Naive B cell (primary cell): ENCODE measurements at regions not wholly inside any gene's neighbourhood (a gene's known extent, or its start where the extent isn't known, plus 50 kb on each side); places are given as distances from the start of the nearest gene placed in this dataset.

Experiments used
- ATAC-seq, 2 donors: fragments of 150-1000 bp; cut with Tn5 transposase; 2 replicates each; pipeline ENCODE4 v1.10.0; 2021; ENCODE audit warnings: low read depth in 2 of 2, mild to moderate bottlenecking in 2 of 2, moderate library complexity in 2 of 2
- DNase-seq: peaks from one replicate; pipeline ENCODE4 v3.0.0; 2022
- H3K27ac Mint-ChIP-seq, 6 donors: one replicate each; pipeline ENCODE4 v1.8.0; 2020 to 2022; ENCODE audit warnings: mild to moderate bottlenecking in 6 of 6, mixed read lengths in 6 of 6, moderate library complexity in 5 of 6, inconsistent platforms in 2 of 6
- H3K27me3 Mint-ChIP-seq, 3 donors: one replicate each; pipeline ENCODE4 v1.8.0; 2021 to 2022; ENCODE audit warnings: mixed read lengths in 3 of 3, mild to moderate bottlenecking in 1 of 3
- H3K36me3 Mint-ChIP-seq, 2 donors: one replicate each; pipeline ENCODE4 v1.8.0; 2020 to 2022; ENCODE audit warnings: mixed read lengths in 2 of 2, inconsistent platforms in 1 of 2, mild to moderate bottlenecking in 1 of 2
- H3K4me1 Mint-ChIP-seq, 3 donors: one replicate each; pipeline ENCODE4 v1.8.0; 2020 to 2022; ENCODE audit warnings: mixed read lengths in 3 of 3, inconsistent platforms in 1 of 3, mild to moderate bottlenecking in 1 of 3, moderate library complexity in 1 of 3
- H3K4me3 Mint-ChIP-seq, 8 donors: one replicate each; pipeline ENCODE4 v1.8.0; 2020 to 2022; ENCODE audit warnings: mild to moderate bottlenecking in 8 of 8, mixed read lengths in 8 of 8, moderate library complexity in 8 of 8, inconsistent platforms in 2 of 8
- H3K9me3 Mint-ChIP-seq, 7 donors: one replicate each; pipeline ENCODE4 v1.8.0; 2020 to 2022; ENCODE audit warnings: mixed read lengths in 7 of 7, mild to moderate bottlenecking in 5 of 7, inconsistent platforms in 2 of 7, moderate library complexity in 1 of 7

DNA sequence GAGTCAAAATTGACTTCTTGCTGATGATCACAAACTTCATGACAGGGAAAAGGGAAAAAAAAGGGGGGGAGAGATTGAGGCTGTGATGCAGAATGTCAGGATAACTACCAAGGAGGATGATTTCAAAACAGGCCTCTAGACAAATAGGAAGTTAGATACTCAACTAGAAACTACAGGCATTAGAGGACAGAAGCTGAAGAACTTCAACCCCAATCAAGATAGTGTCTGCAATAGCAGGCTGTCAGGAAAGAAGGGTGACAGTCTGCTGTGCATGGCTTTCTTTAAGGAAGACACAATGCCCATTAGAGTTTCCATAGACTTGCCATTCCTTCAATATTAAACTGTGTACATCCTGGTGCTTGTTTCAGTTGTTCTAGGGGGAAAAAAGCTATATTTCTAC is 257.2 kb downstream of the TTLL7 start:
- Mint-ChIP-seq H3K4me1 (peaks cover 7 to 24% (median 12%) of the 10 kb centered on the region in 3 donors), H3K27ac (no peak overlapping the region), H3K36me3 (no peaks in the 10 kb centered on the region), H3K9me3 (peaks cover 0 to 4% (median 0%) of the 10 kb centered on the region in 7 donors), H3K27me3 (no peaks in the 10 kb centered on the region), H3K4me3 (no peak overlapping the region)
- DNase-seq (no peak), ATAC-seq (no peak)

DNA sequence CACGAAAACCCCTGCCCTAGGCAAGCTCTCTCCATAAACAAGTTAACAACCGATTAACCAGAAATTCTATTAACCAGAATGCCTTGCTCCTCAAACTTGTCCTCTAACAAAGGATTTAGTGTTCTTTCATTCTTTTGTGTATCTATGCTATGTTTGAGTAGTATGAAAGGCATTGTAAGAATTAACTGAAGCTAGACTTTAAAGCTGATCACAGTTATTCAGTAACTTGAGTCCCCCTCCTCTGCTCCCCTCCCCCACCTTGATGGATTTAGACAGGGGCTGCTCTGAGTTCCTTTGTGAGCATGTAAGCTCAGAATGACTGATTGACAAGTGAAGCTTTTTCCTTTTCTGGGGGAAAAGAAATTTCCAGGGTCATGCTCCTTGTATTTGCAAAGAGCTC is 257.6 kb downstream of the TTLL7 start:
- Mint-ChIP-seq H3K36me3 (no peaks in the 10 kb centered on the region), H3K4me3 (no peak overlapping the region), H3K9me3 (peaks cover 0 to 4% (median 0%) of the 10 kb centered on the region in 7 donors), H3K4me1 (peaks cover 3 to 20% (median 8%) of the 10 kb centered on the region in 3 donors), H3K27ac (no peak overlapping the region), H3K27me3 (no peaks in the 10 kb centered on the region)
- no peak for DNase-seq
- no peak for ATAC-seq

DNA sequence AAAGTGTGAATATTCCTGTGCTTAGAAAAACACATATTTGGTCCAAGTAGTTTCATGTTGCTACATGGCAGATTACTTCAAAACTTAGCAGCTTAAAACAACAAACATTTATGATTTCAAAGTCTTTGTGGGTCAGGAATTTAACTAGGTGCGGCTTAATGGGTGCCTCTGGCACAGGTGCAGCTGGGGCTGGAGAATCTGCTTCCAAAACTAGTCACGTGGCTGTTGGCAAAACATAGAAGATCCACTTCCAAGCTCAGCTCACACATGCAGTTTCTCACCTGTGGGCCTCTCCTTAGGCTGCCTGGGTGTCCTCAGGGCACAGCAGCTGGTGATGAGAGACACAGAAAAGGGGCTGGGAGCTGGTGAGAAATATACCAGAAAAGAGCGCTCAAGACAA is 263.4 kb downstream of the TTLL7 start:
- Mint-ChIP-seq H3K4me3 (no peak overlapping the region), H3K27me3 (peaks cover 0 to 13% (median 7%) of the 10 kb centered on the region in 3 donors), H3K4me1 (no peaks in the 10 kb centered on the region), H3K9me3 (peaks cover 0 to 4% (median 0%) of the 10 kb centered on the region in 7 donors), H3K27ac (no peak overlapping the region), H3K36me3 (peaks cover 0 to 4% of the 10 kb centered on the region in 2 donors)
- ATAC-seq (no peak), DNase-seq (no peak)

DNA sequence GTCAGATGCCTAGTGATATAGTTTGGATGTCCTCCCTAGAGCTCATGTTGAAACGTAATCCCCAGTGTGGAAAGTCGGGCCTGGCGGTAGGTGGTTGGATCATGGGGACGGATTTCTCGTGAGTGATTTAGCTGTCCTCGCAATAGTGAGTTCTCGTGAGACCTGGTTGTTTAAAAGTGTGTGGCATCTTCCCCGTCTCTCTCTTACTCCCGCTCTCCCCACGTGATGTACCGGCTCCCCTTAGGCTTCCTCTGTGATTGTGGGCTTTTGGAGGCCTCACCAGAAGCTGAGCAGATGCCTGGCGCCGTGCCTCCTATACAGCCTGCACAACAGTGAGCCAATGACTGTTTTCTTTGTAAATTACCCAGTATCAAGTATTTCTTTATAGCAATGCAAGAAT is 264.5 kb downstream of the TTLL7 start:
- Mint-ChIP-seq H3K27ac (no peak overlapping the region), H3K9me3 (peaks cover 0 to 2% (median 0%) of the 10 kb centered on the region in 7 donors), H3K4me1 (no peaks in the 10 kb centered on the region), H3K36me3 (peaks cover 0 to 4% of the 10 kb centered on the region in 2 donors), H3K4me3 (no peak overlapping the region), H3K27me3 (peaks cover 0 to 13% (median 7%) of the 10 kb centered on the region in 3 donors)
- DNase-seq, result no peak
- ATAC-seq, result no peak

DNA sequence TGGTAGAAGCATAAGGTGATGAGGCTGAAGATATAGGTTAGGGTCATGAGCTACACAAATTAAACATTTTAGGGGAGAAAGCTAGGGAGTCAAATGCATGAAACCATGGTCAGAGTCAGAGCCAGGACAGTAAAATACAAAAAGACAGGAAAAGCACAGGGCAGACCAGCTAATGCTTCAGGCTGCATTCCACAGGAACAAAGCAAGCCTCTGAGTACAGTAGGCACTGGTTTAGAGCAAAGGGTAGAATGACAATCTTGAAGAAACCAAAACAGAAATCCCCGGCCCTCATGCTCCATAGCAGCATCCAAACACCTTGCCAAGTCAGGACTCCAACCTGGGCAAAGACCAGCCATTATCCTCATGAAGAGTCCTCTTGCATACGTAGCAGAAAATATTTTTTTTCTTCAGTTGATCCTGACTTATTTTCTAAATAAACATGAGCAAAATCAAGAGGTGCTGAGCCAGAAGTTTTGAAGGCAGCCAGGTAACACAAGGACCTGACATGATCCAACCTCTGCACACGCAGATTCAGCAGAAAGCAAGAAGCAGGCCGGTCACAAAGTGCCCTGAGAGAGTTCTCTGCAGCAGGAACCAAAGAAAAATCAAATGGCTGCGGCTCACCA is 273.1 kb downstream of the TTLL7 start:
- Mint-ChIP-seq H3K36me3 (peaks cover 0 to 3% of the 10 kb centered on the region in 2 donors), H3K9me3 (peaks cover 0 to 1% (median 0%) of the 10 kb centered on the region in 7 donors), H3K4me1 (no peaks in the 10 kb centered on the region), H3K27ac (no peak overlapping the region), H3K4me3 (peak overlapping the region in 1 of 8 donors; percentile 38), H3K27me3 (no peaks in the 10 kb centered on the region)
- no peak for DNase-seq
- ATAC-seq, result no peak

DNA sequence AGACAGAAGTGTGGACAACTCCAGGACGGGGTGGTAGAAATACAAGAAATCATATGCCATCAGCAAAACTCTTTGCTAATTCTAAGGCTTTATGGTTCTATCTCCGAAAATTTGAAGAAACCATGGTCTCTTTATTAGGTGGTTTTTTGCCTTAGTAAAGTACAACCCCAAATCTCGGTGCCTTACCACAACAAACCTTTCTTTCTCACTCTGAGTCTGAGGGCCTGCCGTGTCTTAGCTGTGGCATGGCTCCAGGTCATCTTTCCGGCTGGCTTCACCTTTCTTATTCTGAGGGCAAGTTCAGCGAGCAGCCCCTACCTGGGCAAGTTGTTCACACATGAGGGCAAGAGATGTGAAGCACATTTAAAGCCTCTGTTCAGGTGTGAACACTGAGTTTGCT is 280.6 kb downstream of the TTLL7 start:
- H3K9me3 Mint-ChIP-seq, result no peaks in the 10 kb centered on the region
- no peaks in the 10 kb centered on the region for H3K36me3 Mint-ChIP-seq

DNA sequence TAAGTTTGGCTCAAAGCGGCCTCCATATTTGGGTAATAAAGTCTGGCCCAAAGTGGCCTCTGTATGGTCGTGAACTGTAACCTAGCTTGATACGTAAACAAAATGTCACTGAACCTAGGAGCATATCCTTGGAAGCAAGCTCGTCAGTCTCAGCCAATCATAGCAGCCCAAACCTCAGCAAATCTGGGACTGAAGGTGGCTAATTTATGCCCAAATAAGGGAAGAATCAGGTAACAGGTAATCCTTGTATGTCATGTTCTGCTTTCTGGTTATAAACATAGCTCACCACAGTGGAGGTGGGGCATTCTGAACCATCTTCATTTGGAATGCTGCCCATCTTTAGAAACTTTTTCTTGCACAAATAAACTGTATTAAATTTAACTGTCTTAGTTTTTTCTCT is 281.1 kb downstream of the TTLL7 start:
- DNase-seq (no peak), ATAC-seq (no peak)
- Mint-ChIP-seq H3K4me1 (no peaks in the 10 kb centered on the region), H3K27ac (no peak overlapping the region), H3K36me3 (no peaks in the 10 kb centered on the region), H3K4me3 (no peak overlapping the region), H3K9me3 (peaks cover 0 to 4% (median 0%) of the 10 kb centered on the region in 7 donors), H3K27me3 (no peaks in the 10 kb centered on the region)

More for the DNA sequence above, 280.6 kb downstream of the TTLL7 start:
- Mint-ChIP-seq H3K4me1 (no peaks in the 10 kb centered on the region), H3K27ac (no peak overlapping the region), H3K4me3 (no peak overlapping the region), H3K27me3 (no peaks in the 10 kb centered on the region)
- DNase-seq (no peak), ATAC-seq (no peak)

DNA sequence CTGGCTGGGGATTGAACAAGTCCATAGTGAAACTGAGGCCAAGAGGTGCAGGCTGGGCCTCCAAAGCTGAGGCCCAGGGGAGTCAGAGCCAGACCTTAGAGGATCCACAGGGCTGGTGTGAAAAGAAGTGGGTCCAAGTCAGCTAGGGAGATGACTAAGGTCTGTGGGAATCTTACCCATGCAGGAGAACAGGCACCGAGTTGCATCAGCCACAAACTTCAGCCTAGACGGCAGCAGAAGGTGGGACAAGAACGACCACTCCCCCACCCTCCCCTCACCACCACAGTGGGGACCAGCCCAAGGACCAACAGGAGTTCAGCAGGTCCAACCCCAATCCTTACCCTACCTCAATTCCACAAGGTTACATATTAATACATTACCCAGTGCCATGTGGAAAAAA is 282.3 kb downstream of the TTLL7 start:
- DNase-seq, result no peak
- no peak overlapping the region for H3K27ac Mint-ChIP-seq
- no peak for ATAC-seq
- H3K27me3 Mint-ChIP-seq, result no peaks in the 10 kb centered on the region
- H3K4me1 Mint-ChIP-seq, result no peaks in the 10 kb centered on the region
- H3K9me3 Mint-ChIP-seq, result peaks cover 0 to 9% (median under 1%) of the 10 kb centered on the region in 7 donors
- H3K36me3 Mint-ChIP-seq, result no peaks in the 10 kb centered on the region
- H3K4me3 Mint-ChIP-seq, result no peak overlapping the region

DNA sequence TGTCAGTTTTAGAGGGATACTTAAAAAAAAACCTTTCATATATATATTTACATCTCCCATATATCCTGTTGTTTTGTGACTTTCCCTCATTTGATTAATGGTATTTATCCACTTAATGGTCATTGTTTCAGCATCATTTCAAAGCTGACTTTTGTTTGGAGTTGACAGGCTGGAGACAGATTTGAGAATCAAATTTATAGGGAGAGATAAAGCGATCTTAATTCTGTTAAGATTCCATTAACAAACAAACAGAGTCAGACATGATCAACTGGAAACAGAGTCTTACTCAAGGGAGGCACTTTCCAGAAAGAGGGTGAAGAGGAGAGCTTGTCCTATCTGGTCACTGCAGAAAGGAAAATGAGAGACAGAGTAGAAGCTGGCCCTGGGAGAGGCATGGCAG is 283.4 kb downstream of the TTLL7 start:
- DNase-seq (no peak), ATAC-seq (no peak)
- Mint-ChIP-seq H3K27ac (no peak overlapping the region), H3K4me3 (no peak overlapping the region), H3K9me3 (peaks cover 0 to 9% (median 2%) of the 10 kb centered on the region in 7 donors), H3K4me1 (no peaks in the 10 kb centered on the region), H3K36me3 (no peaks in the 10 kb centered on the region), H3K27me3 (no peaks in the 10 kb centered on the region)

DNA sequence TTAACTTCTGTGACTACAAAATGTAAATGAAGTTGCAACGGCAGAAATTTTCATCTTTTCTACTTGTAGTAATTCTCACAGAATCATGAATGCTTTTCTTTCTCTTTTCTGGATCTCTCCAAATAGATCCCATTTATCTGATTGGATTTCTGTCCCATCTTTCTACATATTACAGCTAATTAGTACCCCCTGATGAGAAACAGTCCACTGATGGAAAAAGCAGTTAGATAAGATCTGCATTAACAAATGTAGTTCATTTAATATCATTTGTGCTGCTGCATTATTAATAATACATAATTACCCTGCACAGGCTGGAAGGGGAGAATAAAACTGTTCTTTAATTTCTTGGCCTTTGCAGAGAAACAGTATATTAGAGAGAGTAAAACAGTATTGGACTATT is 289.3 kb downstream of the TTLL7 start:
- H3K4me3 Mint-ChIP-seq, result no peak overlapping the region
- no peak for DNase-seq
- H3K9me3 Mint-ChIP-seq, result peaks cover 0 to 9% (median 2%) of the 10 kb centered on the region in 7 donors
- H3K36me3 Mint-ChIP-seq, result no peaks in the 10 kb centered on the region
- peaks cover 0 to 9% (median 0%) of the 10 kb centered on the region in 3 donors for H3K27me3 Mint-ChIP-seq
- H3K4me1 Mint-ChIP-seq, result no peaks in the 10 kb centered on the region
- no peak for ATAC-seq
- no peak overlapping the region for H3K27ac Mint-ChIP-seq

DNA sequence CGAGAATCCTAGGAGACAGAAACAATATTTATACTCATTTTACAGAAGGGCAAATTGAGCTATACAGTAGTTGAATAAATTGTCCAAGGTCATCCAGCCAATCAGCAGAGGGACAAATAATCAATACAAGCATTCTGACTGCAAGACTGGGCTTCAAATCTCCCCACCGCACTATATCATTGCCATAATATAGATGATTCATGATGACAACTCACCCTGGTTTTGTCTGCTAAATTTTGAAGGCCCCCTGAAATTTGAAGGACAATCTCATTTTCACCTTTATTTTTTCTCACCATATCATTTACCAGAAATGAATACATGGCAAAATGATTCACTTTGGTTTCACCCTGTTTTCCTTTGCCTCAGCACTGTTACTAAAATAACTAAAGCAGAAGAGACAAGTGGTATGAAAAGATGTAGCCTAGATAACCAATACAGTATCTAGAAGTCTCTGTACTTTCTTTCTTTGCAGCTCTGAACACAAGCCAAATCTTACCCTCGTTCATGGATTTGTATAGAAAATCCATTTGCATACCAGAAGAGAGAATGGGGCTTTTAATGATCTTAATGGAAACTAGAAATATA is 292.5 kb downstream of the TTLL7 start:
- Mint-ChIP-seq H3K36me3 (no peaks in the 10 kb centered on the region), H3K27me3 (peaks cover 0 to 14% (median 0%) of the 10 kb centered on the region in 3 donors), H3K4me3 (no peak overlapping the region), H3K27ac (no peak overlapping the region), H3K4me1 (no peaks in the 10 kb centered on the region), H3K9me3 (no peaks in the 10 kb centered on the region)
- ATAC-seq (no peak), DNase-seq (no peak)

DNA sequence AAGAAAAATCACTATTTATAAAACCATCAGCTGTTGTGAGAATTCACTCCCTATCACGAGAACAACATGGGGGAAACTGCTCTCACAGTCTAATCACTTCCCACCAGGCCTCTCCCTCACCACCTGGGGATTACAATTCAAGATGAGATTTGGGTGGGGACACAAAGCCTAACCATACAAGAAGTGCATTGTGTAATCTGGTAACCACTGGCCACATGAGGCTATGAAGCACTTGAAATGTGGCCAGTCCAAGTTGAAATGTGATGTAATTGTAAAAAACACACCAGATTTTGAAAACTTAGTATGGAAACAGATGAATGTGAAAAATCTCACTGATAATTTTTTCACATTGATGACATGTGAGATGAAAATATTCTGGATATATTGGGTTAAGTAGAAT is 293.8 kb downstream of the TTLL7 start:
- Mint-ChIP-seq H3K27ac (no peak overlapping the region), H3K36me3 (no peaks in the 10 kb centered on the region), H3K4me3 (no peak overlapping the region), H3K4me1 (no peaks in the 10 kb centered on the region), H3K9me3 (no peaks in the 10 kb centered on the region), H3K27me3 (peaks cover 0 to 19% (median 0%) of the 10 kb centered on the region in 3 donors)
- DNase-seq, result no peak
- ATAC-seq, result no peak

DNA sequence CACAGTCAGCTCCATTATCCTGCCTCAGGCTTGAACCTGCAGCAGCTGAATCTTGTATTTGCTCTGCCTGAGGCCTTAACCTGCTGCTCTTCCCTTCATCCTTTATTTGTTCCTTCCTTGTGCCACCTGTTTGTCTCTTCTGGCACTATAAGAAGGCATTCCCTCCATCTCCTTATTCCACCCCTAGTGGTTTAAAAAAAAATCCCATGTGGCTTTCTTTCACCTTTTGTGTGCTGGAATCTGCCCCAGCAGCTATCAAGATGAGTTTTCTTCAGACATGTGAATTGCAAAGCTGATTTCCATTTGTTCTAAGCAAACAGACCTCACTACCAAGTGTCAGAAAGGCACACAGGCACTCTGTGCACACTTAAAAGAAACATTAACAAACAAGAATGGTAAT is 294.6 kb downstream of the TTLL7 start:
- no peaks in the 10 kb centered on the region for H3K4me1 Mint-ChIP-seq

DNA sequence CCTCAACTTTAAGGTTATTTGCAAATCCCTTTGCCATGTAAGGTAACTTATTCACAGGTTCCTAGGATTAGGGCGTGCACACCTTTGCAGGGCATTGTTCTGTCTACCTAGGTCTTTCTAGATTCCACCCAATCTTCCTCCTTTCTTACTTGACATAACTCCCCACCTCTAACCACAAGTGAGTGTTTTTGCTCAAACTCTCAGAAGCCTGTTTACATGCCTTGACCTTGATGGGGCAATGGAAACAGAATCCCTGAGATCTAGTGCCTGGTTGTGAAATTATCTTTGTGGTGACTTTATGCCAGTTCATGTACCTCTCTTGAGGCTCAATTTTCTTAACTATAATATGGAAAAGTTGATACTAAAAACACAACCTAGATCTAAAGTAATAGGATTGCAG is 296.6 kb downstream of the TTLL7 start:
- Mint-ChIP-seq H3K27ac (no peak overlapping the region), H3K4me3 (no peak overlapping the region), H3K9me3 (peaks cover 0 to 5% (median 4%) of the 10 kb centered on the region in 7 donors), H3K27me3 (peaks cover 4 to 21% (median 4%) of the 10 kb centered on the region in 3 donors), H3K36me3 (no peaks in the 10 kb centered on the region), H3K4me1 (peaks cover 0 to 1% (median under 1%) of the 10 kb centered on the region in 3 donors)
- DNase-seq (no peak), ATAC-seq (no peak)

More for the DNA sequence above, 294.6 kb downstream of the TTLL7 start:
- peaks cover 0 to 19% (median under 1%) of the 10 kb centered on the region in 3 donors for H3K27me3 Mint-ChIP-seq
- peaks cover 0 to 3% (median 2%) of the 10 kb centered on the region in 7 donors for H3K9me3 Mint-ChIP-seq
- DNase-seq (no peak), ATAC-seq (no peak)
- no peaks in the 10 kb centered on the region for H3K36me3 Mint-ChIP-seq
- H3K27ac Mint-ChIP-seq, result no peak overlapping the region
- H3K4me3 Mint-ChIP-seq, result no peak overlapping the region
